Inflammatory macrophage (primary cell): ENCODE measurements at regions not wholly inside any gene's neighbourhood (a gene's known extent, or its start where the extent isn't known, plus 50 kb on each side); places are given as distances from the start of the nearest gene placed in this dataset.

Experiments used
- DNase-seq, 2 donors: peaks; one replicate each; pipeline ENCODE4 v3.0.0-alpha.2; 2020 to 2022

DNA sequence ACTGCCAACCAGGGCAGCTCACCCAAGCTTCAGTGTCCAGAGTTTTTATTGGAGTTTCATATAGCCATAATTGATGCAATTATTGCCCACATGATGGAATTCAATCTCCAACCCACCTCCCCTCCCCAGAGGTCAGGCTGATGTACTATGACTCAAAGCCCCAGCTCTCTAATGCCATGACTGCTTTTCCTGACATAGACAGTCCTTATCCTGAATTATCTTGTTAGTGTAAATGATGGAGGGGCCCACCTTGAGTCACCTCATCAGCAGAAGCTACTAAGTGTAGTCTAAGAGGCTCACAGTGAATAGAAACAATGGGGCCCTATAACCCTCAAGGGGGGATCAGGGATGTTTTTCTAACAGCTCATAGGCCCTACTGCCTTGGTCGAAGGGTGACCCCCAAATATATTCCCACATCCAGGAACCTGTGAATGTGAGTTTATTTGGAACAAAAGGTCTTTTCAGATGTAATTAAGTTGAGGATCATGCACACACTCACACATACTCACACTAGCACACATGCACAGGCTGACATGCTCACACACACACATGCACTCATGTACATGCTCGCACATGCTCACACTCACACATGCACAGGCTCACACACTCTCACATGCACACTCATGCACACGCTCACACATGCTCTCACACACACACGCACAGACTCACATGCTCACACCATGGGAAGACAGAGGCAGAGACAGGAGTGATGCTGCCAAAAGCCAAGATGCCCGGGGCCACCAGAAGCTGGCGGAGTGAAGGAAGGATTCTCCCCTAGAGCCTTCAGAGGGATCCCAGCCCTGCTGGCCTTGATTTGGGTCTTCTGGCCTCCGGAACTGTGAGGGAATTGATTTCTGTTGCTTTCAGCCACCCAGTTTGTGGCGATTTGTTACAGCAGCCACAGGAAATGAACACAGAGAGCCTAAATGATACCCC, 131.2 kb upstream of the SMAD3 start:
- DNase-seq: no peak

DNA sequence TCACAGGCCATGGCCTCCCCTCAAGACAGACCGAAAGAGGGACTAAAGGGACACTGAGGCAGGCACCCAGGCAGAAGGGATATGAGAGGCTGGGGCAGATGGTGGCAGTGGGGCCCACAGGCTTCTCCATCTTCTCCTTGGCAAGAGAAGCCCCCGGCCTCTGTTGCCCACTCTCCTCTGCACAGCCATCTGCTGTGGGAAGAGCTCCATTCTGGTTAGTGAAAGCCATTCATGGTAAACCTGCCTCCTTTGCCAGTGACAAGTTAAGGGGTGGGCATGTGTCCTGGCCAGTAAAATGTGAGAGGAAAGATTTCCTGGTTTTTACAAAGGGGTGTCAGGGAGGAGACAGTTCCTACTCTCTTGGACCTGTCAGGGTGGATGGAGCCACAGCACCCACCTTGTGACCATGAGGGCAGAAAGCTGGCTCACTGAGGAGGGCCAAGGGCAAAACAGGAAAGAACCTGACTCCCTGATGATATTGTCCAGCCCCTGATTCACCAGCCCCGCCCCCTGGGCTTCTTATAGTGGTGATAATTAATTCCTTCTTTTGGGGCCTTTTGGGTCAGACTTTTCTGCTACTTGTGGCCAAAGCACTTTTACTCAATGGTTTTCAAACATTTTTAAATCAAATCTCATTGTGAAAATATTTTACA, 130.4 kb upstream of the SMAD3 start:
- DNase-seq: no peak

GRCh38 chr15:66935688-66936087, 129.7 kb upstream of the SMAD3 start:
- no peak for DNase-seq

DNA sequence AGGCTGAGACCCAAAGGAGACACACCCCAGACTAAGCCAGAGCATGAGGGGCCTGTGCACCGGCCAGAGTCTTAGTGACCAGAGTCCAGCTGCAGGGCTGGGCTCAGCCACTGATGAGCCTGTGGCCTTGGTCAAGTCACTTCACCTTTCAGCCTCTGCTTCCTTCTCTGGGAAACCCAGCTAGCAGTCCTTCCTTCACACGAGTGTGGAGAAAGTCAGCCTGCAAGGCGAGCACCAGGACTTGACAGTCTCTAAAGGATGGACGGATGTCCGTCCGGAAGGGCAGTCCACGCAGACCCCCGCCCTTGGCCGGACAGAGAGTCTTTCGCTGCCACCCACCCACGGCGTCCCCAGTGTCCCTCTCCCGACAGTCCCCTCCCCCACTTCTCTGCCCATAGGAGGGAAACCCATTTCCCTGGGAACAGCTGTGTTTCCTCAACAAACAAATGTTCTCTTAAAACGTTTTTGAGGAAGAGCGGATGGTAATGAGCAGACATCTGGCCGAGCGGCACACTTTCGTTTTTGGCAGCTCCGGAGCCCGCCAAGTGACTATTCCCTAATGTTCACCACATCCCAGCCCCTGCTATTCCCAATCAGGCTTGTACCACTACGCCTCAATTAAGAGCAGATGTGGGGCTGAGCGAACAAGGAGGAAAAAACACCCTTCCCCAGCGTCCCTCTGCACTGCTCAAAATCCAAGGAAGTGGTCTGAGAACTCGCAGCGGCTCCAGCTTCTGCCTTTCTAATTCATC, 129.1 kb upstream of the SMAD3 start:
- no peak for DNase-seq

- DNase-seq: no peak
These were observed 128.4 kb upstream of the SMAD3 start for GRCh38 chr15:66936861-66937582.

- DNase-seq: no peak
These were observed 127.8 kb upstream of the SMAD3 start for GRCh38 chr15:66937588-66937987.

DNA sequence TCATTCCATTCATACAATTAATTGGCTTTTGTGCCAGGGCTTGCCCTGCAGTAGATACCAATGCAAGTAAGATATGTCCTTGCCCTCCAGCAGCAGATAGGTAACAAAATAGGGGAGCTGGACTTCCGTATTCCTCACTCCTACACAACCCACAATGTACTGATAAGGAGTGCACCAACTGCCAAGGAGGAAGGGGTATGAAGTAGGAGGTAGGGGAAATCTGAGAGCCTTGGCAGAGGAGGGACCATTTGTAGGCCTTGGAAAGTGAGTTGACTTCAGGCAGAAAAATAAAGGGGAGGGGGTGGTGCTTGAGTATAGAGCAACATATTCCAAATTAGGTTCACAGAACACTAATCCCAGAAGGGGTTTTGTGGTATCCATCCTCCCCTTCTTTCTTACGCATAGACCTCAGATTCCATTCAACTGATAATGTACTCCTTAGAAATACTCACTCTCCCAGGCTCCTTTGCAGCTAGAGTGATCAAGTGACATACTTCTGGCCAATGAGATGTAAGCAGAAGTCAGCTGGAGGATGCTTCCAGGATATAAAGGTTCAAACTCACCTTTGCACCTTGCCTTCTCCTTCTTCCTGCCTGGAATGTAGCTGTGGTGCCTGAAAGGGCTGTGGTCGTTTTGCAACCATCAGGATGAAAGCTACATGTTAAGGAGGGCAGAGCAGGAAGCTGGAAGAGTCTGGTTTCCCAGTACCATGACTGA, 127.1 kb upstream of the SMAD3 start:
- no peak for DNase-seq

- no peak for DNase-seq
These were observed 126.4 kb upstream of the SMAD3 start for GRCh38 chr15:66939016-66939415.

DNA sequence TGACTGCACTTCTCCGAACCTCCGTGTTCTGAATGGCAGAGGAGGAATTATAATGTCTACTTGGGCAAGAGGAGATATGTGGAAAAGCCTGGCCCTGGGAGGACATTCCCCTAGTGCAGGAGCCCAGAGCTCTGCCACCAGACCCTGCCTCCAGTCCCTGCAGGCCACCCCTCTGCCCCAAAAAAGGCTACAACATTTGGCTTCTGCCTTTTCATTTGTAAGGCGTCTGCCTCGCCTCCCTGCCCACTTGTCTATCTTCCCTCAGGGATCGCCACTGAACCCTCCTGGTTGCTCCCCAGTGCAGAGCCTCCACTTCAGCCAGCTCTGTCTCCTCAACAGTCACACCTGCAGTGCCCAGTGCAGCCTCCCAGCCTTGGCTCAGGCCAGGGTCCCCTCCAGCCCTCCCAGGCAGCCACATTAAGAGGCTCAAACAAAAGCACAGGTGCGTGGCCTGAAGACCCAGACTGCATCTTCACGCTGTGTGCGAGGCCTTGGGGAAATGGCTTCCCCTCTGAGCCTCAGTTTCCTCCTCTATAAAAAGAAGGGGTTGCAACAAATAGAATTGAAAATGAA, 125.9 kb upstream of the SMAD3 start:
- DNase-seq: no peak

- peak in 1 of 2 donors; percentile 12 for DNase-seq
These were observed 125.0 kb upstream of the SMAD3 start for GRCh38 chr15:66940368-66940767.

- no peak for DNase-seq
These were observed 124.2 kb upstream of the SMAD3 start for GRCh38 chr15:66941108-66941711.

- peak; percentile 66 to 70 for DNase-seq
These were observed 123.6 kb upstream of the SMAD3 start for GRCh38 chr15:66941791-66942190.

GRCh38 chr15:66942649-66943390, 122.6 kb upstream of the SMAD3 start:
- no peak for DNase-seq

DNA sequence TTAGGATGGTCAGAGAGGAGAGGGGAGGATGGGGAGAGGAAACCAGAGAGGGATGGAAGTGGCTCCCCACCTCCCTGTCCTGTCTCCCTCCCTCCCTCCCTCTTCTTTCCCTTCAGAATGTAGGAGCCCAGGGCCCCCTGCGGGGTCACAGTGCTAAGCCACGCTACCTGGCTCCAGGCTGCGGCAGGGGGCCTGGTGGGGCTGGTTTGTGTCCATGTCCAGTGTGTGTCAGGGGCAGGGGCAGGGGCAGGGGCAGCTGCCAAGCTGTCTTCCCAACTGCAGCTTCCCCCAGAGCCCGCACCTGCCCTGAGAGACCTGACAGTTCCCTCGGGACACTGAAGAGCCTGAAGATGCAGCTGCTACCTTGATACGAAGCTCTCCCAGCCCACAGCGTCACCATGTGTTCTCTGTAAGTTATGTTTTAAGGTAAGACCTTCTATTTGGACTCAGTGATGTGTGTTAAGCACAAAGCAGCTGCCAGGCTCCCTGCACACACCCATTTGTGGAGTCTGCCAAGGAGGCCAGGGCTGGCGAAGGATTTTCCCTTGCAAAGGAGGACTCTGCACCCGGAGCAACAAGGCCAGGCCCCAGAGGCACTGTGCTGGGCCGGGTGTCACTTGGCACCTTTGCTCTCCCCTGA, 121.8 kb upstream of the SMAD3 start:
- no peak for DNase-seq

DNA sequence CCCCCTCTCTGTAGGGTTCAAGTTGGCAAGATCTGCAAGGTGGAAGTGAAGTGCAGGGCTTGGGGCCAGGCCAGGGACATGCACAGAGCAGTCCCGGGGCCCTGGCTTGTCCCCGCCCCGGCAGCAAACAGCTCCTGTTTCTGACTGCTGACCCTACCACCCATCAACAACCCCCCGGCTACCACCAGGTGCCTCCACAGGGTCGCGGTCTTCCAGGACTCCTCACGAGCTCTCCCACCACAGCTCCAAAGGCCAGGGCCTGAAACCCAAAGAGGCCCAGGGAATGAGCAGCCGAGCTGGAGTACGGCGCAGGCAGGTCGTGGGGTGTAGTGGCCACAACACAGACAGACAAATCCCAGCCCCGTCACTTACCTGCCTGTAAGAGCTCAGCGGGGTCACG, 121.3 kb upstream of the SMAD3 start:
- no peak for DNase-seq

DNA sequence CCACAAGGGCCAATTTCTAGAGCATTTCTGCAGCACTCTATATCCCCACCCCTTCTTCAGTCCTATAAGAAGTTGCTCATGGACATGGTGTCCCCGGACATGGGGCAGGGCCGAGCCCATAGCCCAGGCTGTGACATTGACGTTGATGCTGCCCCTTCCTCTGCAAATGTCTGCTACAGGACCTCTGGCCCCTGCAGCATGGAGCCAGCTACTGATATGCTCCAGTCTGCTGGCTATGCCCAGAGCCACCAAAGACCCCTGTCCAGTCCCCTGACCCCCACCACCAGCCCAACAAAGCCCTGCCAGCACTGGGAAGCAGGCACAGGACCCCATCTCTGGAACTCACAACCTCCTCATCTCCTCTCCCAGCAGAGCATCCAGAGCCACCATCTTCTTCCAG, 120.1 kb upstream of the SMAD3 start:
- no peak for DNase-seq

- DNase-seq: no peak
These were observed 119.6 kb upstream of the SMAD3 start for GRCh38 chr15:66945842-66946241.

DNA sequence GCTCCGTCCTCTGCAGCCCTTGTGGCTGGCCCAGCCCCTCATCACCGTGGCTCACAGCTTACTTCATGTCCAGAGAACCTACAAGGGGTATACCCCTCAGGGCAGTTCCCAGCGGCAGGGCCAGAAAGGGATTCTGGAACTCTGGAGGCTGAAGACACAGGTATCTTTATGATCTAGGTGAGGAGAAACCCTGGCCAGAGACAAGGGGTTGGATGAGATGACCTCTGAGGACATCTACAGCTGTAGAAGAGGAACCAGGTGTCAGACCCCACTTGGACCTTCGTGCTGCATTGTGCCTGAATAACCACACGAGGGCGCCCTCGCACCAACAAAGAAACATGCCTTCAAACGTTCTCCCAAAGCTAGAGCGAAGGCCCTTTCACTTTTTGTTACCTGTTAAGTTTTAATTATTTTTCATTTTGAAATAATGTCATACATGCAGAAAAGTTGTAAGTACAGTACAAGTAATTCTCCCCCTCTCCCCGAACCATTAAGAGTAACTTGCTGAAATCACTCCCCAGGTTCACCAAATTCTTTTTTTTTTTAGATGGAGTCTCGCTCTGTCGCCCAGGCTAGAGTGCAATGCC, 118.7 kb upstream of the SMAD3 start:
- peak; percentile 68 to 76 for DNase-seq

- no peak for DNase-seq
These were observed 117.9 kb upstream of the SMAD3 start for GRCh38 chr15:66947471-66947870.
